ENCODE measurements at regions not wholly inside any gene's neighbourhood (a gene's known extent, or its start where the extent isn't known, plus 50 kb on each side); places are given as distances from the start of the nearest gene placed in this dataset.

- TF ChIP-seq CTCF (IDR thresholded peaks at IDR 0.05) (no peak), POLR2AphosphoS5 (IDR thresholded peaks at IDR 0.05) (no peak), EP300 (IDR thresholded peaks at IDR 0.05; ENCODE audit: low read depth) (no peak)
These were observed 88.3 kb upstream of the PRDM11 start for GRCh38 chr11:45057938-45058646.
